ENCODE measurements at regions not wholly inside any gene's neighbourhood (a gene's known extent, or its start where the extent isn't known, plus 50 kb on each side); places are given as distances from the start of the nearest gene placed in this dataset.
"Not testable (repeated sequence)": the region's sequence is repeated elsewhere in the genome, so short reads cannot be mapped to it uniquely, and the experiment has no call there.

DNA sequence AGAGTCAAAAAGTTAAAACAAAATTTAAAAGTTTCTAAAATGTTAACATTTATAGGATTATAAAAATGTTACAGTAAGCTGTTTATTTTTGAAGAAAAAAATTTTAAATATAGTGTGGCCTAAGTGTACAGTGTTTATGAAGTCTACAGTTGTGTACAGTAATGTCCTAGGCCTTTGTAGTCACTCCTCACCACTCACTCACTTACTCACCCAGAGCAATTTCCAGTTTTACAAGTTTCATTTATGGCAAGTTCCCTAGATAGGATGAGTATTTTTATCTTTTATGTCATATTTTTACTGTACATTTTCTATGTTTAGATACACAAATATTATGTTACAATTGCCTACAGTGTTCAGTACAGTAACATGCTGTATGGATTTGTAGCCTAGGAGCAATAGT lies 419.9 kb downstream of the ARL4A start:
- no peak for DNase-seq

DNA sequence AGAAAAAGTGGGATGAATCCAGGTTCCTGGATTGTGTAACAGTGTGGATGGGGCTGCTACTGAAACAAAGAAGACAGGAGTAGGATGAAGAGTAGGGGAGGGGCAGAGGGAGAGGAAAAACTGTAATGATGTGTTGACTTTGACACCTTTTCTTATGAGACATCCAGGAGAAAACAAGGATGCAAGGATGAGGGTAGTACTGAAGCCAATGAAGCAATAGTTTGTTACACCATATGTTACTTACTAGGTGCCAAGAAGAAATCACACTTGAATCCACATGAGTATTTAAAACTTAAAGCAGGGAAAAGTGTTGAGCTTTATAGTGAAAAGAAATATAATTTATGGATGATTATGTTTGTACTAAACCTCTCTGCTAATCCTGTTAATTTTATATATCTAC lies 420.6 kb downstream of the ARL4A start:
- DNase-seq = no peak

DNA sequence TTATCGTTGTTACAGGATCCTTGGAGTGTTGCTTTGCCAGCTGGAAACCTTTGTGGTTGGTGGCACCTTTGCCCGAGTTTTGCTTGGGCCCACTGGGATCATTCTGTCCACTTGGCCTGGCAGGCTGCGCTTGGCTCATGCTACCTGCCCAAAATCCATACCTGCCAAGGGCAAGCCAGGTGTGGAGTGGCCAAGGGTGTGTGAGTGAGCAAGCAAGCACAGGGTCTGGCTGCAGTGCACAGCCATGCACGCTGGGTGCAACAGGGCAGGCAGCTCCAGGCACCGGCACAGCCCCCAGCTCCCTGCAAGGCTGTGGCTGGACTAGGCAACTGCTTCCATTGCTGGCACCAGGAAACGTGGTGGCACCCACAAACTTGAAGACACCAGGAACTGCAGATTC lies 421.8 kb downstream of the ARL4A start:
- no peak for DNase-seq

DNA sequence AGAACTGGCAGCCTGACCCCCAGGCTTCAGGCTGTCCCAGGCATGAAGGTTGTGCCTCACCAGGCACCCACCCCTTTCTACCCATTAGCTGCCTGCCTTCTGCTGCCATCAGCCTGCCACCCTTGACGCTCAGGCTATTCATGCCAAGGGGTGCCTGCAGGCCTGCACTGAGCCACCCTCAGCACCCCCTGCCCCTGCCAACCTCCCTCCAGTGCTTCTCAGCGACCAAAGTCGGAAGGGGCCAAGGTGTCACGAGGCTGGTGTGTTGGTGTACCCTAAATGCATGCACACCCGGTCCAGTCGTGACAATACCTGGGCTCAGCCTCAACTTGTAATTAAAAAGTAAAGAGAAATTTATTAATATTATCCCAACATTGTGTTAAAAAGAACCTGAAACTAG lies 422.7 kb downstream of the ARL4A start:
- no peak for DNase-seq

DNA sequence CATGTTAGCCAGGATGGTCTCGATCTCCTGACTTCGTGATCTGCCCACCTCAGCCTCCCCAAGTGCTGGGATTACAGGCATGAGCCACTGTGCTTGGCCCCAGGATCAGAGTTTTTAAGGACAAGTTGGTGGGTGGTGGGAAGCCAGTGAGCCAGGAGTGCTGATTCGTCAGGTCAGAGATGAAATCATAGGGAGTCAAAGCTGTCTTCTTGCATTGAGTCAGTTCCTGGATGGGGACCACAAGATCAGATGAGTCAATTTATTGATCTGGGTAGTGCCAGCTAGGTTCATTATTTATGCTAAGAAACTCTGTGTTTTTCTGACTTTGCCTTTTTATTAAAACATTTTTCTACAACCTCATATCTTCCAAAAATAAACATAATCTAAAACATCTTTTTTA lies 423.8 kb downstream of the ARL4A start:
- DNase-seq = no peak

DNA sequence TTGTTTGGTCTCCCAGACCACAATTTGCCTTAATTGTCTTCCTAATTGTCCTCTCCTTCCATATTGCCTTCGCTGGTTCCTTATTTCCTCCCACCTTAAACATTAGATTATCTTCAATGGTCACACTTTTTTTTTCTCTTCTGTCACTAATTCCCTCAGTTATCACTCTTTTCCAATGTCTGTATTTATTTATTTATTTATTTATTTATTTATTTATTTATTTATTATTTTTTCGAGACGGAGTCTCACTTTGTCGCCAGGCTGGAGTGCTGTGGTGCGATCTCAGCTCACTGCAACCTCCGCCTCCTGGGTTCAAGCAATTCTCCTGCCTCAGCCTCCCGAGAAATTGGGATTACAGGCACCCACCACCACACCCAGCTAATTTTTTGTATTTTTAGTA lies 426.8 kb downstream of the ARL4A start:
- DNase-seq = not testable (repeated sequence)

DNA sequence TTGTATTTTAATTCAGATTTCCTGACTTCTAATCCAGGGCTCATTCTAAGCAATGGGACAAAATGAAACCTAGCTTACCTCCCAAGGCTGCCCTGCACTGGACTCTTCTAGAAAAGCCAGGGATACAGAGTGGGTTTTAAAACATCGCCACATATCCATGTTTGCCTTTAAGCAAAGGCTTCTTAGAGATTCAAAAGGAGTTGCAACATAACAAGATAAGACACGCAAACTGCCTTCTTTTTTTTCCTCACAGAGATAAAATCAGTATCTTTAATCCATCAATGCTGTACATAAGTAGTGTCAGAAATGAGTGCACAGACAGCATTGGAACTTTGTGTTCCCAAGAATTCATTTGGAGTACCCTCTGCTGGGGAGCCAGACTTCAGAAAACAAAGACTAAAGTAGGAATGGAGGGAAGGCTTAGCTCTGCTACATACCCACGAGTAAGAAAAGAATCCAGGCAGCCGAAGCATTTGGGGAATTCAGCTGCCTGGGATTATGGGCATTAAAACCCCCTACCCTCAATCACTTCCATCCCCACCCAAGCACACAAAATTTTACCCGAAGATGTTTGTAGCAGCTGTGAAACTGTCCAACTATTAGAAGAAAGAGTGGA lies 427.8 kb downstream of the ARL4A start:
- DNase-seq = no peak

DNA sequence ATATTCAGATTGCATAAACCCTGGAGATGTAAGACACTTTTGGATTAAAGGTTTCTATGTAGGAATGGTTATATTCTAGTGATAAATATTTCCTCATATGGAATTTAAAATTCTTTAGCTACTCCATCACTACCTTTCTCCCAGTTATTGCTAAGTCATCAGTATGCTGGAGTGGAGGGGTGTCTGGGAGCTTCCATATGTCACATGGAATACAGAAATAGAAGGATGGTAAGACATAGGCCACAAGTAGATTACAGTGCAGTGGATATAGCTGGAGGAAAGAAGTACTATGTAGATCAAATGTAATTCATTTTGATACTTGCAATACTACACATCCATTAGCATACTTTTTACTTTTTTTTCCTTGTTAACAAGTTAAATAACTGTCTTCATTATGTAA lies 428.4 kb downstream of the ARL4A start:
- no peak for DNase-seq

DNA sequence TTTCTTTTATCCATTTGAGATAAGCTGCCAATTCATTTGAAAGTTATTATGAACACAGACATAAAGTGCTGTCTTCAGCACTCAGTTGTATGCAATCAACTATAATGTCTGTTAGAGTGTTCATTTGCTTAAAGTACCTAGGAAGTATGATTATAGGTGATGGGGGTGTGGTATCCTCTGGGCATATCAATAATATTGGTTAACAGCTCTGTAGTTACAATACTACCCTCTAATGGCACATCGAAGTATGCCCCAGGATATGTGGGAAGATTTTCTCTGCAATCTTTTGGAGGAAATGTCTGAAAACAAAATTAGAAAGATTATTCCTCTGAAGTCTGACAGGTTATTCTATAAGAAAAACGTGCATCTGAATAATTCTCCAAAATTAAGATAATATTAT lies 429.7 kb downstream of the ARL4A start:
- DNase-seq = no peak

DNA sequence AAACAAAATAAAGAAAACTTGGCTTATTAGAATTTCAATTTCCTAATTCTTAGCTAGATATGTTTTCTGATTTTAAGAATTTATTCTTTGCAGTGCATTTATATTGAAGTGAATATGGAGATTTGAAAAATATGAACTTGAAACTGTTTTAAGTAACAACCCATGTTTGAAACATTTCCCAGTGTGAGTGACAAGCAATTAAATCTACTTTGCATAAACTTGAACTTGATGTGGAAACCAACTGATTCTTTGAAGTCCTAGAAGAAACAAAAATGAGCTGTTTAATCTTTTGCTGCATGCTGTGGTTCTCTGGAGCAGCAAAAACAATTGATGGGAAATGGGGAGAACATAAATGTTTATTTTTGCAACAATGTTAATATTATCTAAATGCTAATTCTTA lies 430.2 kb downstream of the ARL4A start:
- no peak for DNase-seq

DNA sequence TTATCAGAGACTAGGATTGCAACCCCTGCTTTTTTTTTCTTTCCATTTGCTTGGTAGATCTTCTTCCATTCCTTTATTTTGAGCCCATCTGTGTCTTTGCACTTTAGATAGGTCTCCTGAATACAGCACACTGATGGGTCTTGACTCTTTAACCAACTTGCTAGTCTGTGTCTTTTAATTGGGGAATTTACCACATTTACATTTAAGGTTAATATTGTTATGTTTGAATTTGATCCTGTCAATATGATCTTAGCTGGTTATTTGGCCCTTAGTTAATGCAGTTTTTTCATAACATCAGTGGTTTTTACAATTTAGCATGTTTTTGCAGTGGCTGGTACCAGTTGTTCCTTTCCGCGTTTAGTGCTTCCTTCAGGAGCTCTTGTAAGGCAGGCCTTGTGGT lies 437.2 kb downstream of the ARL4A start:
- DNase-seq = not testable (repeated sequence)

DNA sequence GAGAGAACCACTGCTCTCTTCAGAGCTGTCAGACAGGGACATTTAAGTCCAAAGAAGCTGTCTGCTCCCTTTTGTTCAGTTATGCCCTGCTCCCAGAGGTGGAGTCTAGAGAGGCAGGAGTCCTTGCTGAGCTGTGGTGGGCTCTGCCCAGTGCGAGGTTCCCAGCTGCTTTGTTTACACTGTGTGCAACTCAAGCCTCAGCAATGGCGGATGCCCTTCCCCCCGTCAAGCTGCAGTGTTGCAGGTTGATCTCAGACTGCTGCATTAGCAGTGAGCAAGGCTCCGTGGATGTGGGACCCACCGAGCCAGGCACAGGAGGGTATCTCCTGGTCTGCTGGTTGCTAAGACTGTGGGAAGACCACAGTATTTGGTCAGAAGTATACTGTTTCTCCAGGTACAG lies 438.9 kb downstream of the ARL4A start:
- DNase-seq = no peak

DNA sequence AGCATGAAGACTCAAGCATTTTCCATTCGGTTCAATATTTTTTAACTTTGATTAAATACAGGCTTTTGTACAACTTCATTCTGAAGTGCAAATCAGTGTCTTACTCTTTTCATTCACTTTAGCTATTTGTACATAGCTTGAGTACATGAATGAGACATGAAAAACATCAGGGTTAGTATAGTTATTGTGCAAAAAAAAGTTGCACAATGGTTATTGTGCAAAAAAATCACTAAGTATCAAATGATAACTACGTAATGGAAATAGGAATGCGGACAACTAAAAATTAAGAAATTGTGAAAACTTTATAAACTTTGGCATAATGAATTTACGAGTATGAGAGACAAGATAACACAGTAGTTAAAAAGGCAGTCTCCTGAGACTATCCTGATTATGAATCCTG lies 442.9 kb downstream of the ARL4A start:
- no peak for DNase-seq

DNA sequence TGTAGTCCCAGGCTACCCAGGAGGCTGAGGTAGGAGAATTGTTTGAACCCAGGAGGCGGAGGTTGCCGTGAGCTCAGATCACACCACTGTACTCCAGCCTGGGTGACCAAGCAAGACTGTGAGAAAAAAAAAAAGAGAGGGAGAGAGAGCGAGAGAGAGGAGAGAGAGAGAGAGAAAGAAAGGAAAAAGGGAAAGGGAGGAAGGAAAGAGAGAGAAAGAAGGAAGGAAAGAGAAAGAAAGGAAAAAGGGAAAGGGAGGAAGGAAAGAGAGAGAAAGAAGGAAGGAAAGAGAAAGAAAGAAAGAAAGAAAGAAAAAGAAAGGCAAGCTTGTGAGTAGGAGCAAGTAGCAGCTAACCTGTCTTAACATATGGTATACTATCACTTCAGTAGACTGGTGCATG lies 443.5 kb downstream of the ARL4A start:
- not testable (repeated sequence) for DNase-seq

DNA sequence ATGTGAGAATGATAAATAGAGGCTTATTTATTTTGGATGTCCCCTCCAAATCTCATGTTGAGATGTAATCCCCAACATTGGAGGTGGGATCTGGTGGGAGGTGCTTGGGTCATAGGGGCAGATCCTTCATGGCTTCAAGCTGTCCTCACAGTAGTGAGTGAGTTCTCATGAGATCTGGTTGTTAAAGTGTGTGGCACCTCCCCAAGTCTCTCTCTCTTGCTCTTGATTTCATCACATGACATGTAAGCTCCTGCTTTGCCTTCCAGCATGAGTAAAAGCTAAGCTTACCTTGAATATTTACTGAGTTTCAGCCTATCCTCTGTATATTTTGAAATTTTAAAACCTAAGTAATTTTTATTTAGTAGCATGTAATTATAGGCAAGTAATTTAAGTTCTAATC lies 444.9 kb downstream of the ARL4A start:
- DNase-seq = no peak

DNA sequence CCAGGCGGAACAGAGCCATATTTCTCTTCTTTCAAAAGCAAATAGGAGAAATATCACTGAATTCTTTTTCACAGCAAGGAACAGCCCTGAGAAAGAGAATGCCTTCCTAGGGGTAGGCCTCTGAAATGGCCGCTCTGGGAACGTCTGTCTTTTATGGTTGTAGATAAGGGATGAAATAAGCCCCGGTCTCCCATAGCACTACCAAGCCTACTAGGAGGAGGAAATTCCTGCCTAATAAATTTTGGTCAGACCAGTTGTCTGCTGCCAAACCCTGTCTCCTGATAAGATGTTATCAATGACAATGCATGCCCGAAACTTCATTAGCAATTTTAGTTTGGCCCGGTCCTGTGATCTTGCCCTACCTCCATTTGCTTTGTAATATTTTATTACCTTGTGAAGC lies 448.9 kb downstream of the ARL4A start:
- DNase-seq = not testable (repeated sequence)

DNA sequence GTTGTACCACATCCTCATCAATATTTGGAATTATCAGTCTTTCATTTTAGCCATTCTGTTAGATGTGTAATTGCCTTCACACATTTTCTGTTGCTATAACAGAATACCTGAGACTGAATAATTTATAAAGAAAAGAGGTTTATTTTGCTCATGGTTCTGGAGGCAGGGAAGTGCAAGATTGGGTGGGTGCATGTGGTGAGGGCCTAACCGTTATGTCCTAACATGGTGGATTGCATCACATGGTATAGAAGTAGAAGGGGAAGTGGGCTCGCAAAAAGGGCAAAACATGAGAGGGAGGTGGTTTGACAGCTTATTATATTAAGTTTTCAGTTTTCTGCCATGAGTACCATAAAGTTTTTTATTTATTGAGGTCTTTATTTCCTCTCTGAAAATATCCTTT lies 452.0 kb downstream of the ARL4A start:
- DNase-seq = no peak

DNA sequence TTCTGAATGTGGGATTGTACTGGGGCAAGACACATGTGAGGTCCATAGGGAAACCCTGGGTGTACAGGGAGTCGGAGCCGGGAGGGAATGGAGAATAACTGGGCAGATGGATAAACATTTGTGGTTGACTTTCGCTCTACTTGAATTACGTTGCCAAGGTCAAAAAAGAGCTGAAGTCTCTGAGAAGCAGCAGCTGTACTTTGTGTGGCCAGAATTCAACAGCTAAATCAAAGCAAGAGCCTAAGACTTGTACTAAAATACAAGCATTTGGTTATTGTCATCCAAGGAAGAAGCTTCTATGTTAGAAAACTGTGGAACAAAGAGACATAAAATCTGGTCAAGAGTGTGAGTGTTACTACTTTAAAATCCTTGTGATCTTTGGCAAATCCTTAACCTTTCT lies 457.2 kb downstream of the ARL4A start:
- no peak for DNase-seq

DNA sequence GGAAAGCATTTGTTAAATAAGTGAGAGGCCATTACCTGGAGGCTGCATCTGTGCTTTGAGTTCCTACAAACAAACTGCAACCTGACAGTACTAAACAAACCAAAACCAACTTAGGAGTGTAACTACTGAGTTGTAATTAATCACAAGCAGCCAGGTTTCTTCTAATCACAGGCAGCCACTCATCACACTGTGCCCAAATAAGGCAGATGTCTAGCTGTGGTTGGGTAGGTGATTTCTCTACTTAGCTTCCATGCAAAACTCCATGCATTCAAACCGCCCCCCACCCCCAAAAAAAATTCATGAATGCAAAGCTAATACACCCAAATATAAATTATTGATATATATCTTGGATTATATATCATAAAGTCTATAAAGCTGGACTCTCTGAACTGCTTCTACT lies 461.1 kb downstream of the ARL4A start:
- DNase-seq = no peak

DNA sequence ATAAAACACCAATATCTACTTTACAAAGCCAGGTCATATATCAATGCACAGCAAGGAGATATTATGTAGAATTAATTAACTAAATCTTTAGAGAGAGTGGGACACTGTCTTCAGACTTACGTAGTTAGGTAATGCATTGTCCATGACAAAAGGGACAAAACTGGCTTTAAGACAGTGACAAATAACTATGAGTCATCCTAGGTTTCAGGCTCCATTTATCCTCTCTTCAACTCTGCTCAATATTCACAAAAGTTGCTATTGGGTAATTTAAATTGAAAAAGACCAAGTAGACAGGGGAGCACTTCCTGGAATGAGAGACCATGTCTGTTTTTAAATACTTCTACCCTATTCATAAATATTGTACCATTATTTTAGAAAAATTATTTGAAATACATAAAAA lies 464.5 kb downstream of the ARL4A start:
- DNase-seq = no peak

DNA sequence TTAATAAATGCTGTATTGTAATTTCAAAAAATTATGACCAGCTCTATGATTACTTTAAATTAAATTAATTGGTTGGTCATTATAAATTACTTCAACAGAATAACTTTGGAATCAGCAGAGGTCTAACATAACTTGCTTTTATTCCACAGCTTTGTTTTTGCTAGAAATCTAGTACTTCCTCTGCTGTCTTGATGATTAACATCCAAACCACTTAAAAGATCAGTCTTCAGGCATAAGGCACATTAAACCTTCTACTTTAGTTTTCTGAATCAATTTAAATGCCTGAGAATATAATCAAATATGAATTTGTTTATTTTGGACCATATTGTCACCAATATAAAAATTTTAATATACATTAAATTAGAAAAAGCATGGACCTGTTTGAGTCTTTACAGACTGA lies 465.3 kb downstream of the ARL4A start:
- no peak for DNase-seq

DNA sequence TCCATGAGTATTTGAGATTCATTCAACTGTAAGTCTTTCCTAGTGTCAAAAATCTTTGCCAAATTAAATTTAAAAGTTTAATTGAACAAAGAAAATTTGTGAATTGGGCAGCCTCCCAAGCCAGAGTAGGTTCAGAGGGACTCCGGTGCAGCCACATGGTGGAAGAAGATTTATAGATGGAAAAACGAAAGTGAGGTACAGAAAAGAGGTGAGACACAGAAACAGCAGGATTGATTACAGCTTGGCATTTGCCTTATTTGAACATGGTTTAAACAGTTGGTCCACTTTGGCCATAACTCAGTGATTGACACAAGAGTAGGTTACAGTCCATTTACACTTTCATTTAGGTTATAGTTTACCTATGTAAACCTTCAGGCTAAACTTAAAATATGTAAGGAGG lies 465.8 kb downstream of the ARL4A start:
- no peak for DNase-seq

DNA sequence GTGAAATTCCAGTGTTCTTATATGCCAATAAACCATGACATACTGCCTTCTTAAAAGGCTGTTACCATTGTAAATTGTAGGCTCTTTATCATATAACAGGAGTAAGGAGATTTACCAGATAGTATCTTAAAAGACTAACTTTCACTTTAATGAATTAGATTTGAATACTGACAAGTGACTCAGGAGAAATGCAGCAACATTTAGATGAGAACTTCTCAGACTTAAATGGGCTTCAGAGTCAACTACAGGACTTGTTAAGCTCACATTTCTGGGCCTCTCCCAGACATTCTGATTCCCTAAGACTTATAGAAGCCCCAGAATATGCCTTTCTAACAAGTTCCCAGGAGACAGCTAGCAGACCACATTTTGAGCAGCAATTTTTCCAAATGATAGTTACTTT lies 466.3 kb downstream of the ARL4A start:
- no peak for DNase-seq

DNA sequence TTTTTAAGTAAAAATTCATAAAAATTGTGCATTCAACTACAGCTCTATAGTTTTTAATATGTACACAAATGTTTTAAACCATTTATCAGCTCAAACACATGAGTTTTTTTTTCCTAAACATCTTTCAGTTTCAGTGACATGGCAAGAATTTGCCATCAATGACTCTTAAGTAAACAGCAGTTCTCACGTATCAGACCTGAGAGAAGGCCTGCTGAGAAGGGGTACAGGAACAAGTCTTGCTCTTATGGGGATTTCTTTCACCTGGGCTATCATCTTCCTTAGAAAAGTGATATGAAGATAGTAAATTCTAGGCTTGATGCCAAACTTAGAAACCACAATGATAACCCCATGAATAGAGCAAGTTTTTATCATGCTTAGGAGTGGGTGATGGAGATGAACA lies 467.8 kb downstream of the ARL4A start:
- no peak for DNase-seq

DNA sequence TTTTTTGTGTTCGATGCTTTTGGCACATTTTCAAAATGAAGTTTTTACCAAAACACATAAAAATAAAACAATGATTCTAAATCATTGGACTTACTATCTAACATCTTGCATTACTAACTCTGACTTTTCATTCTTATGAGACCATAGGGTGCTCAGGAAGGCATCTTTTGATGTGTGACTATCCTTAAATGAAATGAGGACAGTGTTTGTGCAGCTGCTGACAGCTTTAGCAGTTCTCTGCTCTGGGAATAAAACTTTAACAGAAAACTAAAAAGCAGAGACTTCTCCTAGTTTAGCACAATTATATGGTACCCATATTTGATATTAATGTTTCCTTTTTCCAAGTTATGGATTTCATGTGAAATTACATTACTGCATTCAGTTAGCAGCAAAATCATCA lies 471.6 kb downstream of the ARL4A start:
- DNase-seq = no peak

Measured in NCI-H1436 (cell line).